ENCODE measurements at regions not wholly inside any gene's neighbourhood (a gene's known extent, or its start where the extent isn't known, plus 50 kb on each side); places are given as distances from the start of the nearest gene placed in this dataset.

- in situ Hi-C loops (cut with MboI; ENCODE audit: low sequenced_read_pairs) = no loop called here
These were observed 120.1 kb upstream of the MGAT5 start for GRCh38 chr2:134133622-134134312.

- in situ Hi-C loops (cut with MboI; ENCODE audit: low sequenced_read_pairs) = no loop called here
These were observed 119.6 kb upstream of the MGAT5 start for GRCh38 chr2:134134313-134134706.

GRCh38 chr2:134134827-134135226 lies 119.0 kb upstream of the MGAT5 start:
- in situ Hi-C loops (cut with MboI; ENCODE audit: low sequenced_read_pairs) = no loop called here

- in situ Hi-C loops (cut with MboI; ENCODE audit: low sequenced_read_pairs) = no loop called here
These were observed 118.1 kb upstream of the MGAT5 start for GRCh38 chr2:134135793-134136192.

GRCh38 chr2:134136731-134137130 lies 117.1 kb upstream of the MGAT5 start:
- in situ Hi-C loops (cut with MboI; ENCODE audit: low sequenced_read_pairs) = no loop called here

- in situ Hi-C loops (cut with MboI; ENCODE audit: low sequenced_read_pairs) = no loop called here
These were observed 116.7 kb upstream of the MGAT5 start for GRCh38 chr2:134137182-134137611.

- in situ Hi-C loops (cut with MboI; ENCODE audit: low sequenced_read_pairs) = no loop called here
These were observed 115.8 kb upstream of the MGAT5 start for GRCh38 chr2:134138115-134138514.

GRCh38 chr2:134139611-134140010 lies 114.3 kb upstream of the MGAT5 start:
- in situ Hi-C loops (cut with MboI; ENCODE audit: low sequenced_read_pairs) = no loop called here

- in situ Hi-C loops (cut with MboI; ENCODE audit: low sequenced_read_pairs) = no loop called here
These were observed 113.6 kb upstream of the MGAT5 start for GRCh38 chr2:134140251-134140661.

GRCh38 chr2:134141598-134142340 lies 112.1 kb upstream of the MGAT5 start:
- in situ Hi-C loops (cut with MboI; ENCODE audit: low sequenced_read_pairs) = no loop called here

GRCh38 chr2:134142341-134142738 lies 111.5 kb upstream of the MGAT5 start:
- in situ Hi-C loops (cut with MboI; ENCODE audit: low sequenced_read_pairs) = no loop called here

GRCh38 chr2:134142903-134143302 lies 111.0 kb upstream of the MGAT5 start:
- in situ Hi-C loops (cut with MboI; ENCODE audit: low sequenced_read_pairs) = no loop called here

GRCh38 chr2:134143568-134143967 lies 110.3 kb upstream of the MGAT5 start:
- in situ Hi-C loops (cut with MboI; ENCODE audit: low sequenced_read_pairs) = no loop called here

- in situ Hi-C loops (cut with MboI; ENCODE audit: low sequenced_read_pairs) = no loop called here
These were observed 109.7 kb upstream of the MGAT5 start for GRCh38 chr2:134144081-134144596.

GRCh38 chr2:134144651-134145050 lies 109.2 kb upstream of the MGAT5 start:
- in situ Hi-C loops (cut with MboI; ENCODE audit: low sequenced_read_pairs) = no loop called here

GRCh38 chr2:134145519-134145918 lies 108.4 kb upstream of the MGAT5 start:
- in situ Hi-C loops (cut with MboI; ENCODE audit: low sequenced_read_pairs) = no loop called here

- in situ Hi-C loops (cut with MboI; ENCODE audit: low sequenced_read_pairs) = no loop called here
These were observed 107.7 kb upstream of the MGAT5 start for GRCh38 chr2:134146161-134146560.

GRCh38 chr2:134146620-134147019 lies 107.3 kb upstream of the MGAT5 start:
- in situ Hi-C loops (cut with MboI; ENCODE audit: low sequenced_read_pairs) = no loop called here

- in situ Hi-C loops (cut with MboI; ENCODE audit: low sequenced_read_pairs) = no loop called here
These were observed 105.7 kb upstream of the MGAT5 start for GRCh38 chr2:134148172-134148571.

GRCh38 chr2:134148843-134149472 lies 104.9 kb upstream of the MGAT5 start:
- in situ Hi-C loops (cut with MboI; ENCODE audit: low sequenced_read_pairs) = no loop called here

- in situ Hi-C loops (cut with MboI; ENCODE audit: low sequenced_read_pairs) = no loop called here
These were observed 104.0 kb upstream of the MGAT5 start for GRCh38 chr2:134149904-134150303.

- in situ Hi-C loops (cut with MboI; ENCODE audit: low sequenced_read_pairs) = no loop called here
These were observed 103.1 kb upstream of the MGAT5 start for GRCh38 chr2:134150760-134151159.

Data from HL-60/S4 treated with phorbol 12-myristate 13-acetate at 8.2 ng/mL for 4 days and 3 days (cell line).